GM12875 (cell line): ENCODE measurements at regions not wholly inside any gene's neighbourhood (a gene's known extent, or its start where the extent isn't known, plus 50 kb on each side); places are given as distances from the start of the nearest gene placed in this dataset.

Experiments
- H3K4me3 ChIP-seq: one replicate; pipeline ENCODE4 v1.5.1; 2011; ENCODE audit warnings: low read depth, low read length, control low read depth
- TF ChIP-seq, protein P1 (sequence below): IDR thresholded peaks from 2 replicates; pipeline ENCODE4 v1.5.1; 2011; ENCODE audit warnings: low read depth, mild to moderate bottlenecking, control low read depth, inconsistent platforms, low read length, moderate library complexity, borderline replicate concordance; ENCODE audit not compliant: insufficient read depth

DNA sequence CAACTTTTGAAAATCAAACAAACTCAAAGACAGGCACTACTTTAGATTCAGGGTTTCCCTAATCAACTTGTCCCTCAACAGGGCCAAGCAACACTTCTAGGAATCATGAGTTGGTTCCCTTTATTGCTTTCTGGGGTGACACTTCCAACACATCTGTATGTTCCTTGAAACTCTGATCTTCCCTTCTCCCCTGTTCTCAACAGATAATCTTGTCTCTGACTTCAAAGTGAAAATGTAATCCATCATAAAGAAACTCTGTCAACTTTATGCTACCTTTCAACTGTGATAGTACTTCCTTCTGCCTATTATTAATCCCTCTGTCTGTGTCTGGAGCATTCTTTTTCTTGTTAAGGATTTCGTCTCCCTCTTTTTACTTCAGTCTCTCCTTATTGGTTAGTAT, 250.1 kb upstream of the MEF2C start:
- no peak overlapping the region for H3K4me3 ChIP-seq
- TF ChIP-seq, protein P1, sequence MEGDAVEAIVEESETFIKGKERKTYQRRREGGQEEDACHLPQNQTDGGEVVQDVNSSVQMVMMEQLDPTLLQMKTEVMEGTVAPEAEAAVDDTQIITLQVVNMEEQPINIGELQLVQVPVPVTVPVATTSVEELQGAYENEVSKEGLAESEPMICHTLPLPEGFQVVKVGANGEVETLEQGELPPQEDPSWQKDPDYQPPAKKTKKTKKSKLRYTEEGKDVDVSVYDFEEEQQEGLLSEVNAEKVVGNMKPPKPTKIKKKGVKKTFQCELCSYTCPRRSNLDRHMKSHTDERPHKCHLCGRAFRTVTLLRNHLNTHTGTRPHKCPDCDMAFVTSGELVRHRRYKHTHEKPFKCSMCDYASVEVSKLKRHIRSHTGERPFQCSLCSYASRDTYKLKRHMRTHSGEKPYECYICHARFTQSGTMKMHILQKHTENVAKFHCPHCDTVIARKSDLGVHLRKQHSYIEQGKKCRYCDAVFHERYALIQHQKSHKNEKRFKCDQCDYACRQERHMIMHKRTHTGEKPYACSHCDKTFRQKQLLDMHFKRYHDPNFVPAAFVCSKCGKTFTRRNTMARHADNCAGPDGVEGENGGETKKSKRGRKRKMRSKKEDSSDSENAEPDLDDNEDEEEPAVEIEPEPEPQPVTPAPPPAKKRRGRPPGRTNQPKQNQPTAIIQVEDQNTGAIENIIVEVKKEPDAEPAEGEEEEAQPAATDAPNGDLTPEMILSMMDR = no peak

DNA sequence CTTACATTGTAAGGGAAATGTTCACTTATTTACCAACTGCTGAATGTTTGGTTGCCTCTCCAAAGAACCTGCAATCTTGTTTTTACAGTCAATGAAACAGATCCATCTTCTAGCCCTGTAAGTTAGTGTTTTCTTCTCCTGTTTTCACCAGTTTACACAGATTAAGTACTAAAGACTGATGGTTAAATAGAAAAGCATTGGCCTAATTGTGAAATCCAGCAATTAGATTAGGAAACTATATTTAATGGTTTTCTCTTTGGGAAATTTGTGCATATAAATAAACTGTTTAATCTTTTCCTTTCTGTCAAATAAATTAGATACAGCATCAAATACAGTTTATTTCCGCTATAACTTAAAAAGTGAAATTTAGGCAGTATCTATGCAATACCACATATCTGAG, 247.9 kb upstream of the MEF2C start:
- TF ChIP-seq, protein P1 = no peak
- no peak overlapping the region for H3K4me3 ChIP-seq

DNA sequence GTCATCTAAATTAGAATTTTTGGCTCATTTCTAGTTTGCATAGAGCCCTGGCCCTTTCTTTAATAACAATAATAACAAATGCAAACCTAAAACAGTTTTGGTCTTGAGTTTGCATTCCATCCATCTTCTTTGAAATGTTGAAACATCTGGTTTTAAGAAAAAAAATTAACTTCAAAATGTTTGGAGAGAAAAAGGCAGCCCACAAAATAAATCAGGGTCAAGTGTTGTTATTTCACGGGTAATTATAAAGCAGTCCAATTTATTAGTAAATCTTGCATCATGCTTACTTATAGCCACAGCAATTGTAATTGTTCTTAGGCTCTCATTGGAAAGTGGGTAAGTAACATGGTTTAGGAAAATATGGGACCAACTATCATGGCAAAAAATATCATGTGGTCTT, 247.0 kb upstream of the MEF2C start:
- no peak overlapping the region for H3K4me3 ChIP-seq
- TF ChIP-seq, protein P1 = no peak

DNA sequence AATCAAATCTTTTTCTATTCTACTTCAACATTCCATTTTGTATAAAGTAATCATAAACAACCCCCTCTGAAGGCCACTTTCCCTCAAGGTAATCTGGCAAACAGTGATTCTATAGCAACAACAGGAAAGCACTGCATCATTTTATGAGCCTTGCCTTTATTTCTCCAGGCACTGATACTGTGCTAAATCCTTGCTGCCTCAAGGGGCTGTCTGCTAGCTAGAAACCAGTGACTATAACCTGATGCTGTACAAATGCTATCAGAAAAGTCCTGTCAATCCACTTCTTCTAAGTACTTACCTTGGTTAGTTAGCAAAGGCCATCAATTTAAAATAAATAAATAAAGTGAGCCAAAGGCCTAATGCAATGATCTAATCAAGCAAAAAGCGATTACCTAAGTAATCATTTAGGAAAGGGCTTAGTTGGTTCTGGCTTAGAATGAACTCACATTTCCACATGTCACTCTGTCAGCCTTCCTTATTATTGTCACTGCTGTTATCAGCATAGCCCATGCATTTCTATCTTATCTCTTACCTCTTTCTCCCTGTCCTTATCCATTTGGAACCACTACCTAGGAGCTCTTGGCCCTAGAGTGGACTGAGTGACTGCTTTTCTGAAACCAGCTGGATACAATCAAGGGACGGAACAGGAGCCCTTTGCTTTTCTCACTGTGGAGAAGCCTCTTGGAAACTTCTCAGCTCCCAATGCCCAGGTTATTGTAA, 246.1 kb upstream of the MEF2C start:
- no peak overlapping the region for H3K4me3 ChIP-seq

DNA sequence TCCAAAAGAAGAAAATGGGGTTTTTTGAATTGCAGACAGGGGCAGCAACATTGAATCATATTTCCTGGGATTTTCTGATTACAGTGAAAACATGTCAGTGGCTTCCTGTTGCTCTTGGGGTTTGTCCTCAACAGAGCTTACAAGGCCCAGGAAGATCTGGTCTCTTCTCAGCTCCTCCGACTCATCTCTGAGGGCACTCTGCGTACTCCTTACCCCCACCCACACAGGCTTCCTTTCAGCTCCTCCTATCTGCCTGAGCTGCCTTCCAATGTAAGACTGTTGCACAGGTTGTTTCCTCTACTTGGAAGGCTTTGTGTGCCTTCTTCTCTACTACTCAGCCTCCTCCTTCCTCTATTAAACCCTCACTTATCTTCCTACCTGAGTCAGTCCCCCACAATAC, 245.1 kb upstream of the MEF2C start:
- TF ChIP-seq, protein P1 = no peak
- no peak overlapping the region for H3K4me3 ChIP-seq

More for the DNA sequence above, 246.1 kb upstream of the MEF2C start:
- TF ChIP-seq, protein P1 = no peak

DNA sequence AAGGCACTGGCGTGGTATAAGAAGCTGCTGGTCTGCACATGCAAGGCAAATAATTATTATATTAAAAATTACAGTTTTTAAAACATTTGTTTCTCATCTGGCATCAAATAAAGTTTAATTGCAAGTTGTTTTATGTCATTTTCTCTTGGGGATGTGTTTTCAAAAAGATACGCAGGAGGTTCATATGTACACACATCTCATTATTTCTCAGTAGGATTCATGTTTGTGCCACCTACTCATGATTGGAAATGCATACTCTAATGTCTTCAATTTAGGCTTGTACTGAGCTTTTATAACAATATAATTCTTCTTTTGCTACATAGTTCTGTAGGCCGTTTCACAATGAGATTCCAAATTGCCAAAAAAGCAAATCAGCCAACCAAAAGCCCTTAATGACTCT, 244.2 kb upstream of the MEF2C start:
- no peak overlapping the region for H3K4me3 ChIP-seq
- TF ChIP-seq, protein P1 = no peak

DNA sequence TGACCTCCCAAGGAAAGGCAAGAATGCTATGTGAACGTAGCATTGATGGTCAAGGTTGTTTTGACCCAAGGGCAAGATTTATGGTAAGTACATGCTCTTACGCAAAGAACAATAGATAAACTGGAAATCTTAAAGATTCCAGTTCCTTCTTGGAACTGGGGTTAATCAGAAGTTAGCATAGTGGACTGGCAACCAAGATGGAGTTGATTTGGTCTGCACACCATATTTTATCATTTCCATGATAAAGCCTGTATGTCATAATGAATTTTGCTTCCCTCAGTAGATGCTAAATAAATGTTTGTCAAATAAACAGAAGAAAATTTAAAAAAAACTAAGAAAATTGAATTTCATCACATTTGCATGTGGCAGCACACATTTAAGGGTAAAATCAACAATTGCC, 242.4 kb upstream of the MEF2C start:
- TF ChIP-seq, protein P1 = no peak
- no peak overlapping the region for H3K4me3 ChIP-seq
